Astrocyte (in vitro differentiated cells and primary cell): ENCODE measurements at regions not wholly inside any gene's neighbourhood (a gene's known extent, or its start where the extent isn't known, plus 50 kb on each side); places are given as distances from the start of the nearest gene placed in this dataset.

ENCODE experiments used
- DNase-seq: peaks from one replicate; pipeline ENCODE4 v3.0.0-alpha.2; 2010; ENCODE audit warnings: low read depth
- FAIRE-seq: peaks from 2 replicates; lab custom pipeline; 2011; peaks lifted over from hg19 to GRCh38; lab: Jason Lieb, UNC
- H2AFZ ChIP-seq: 2 replicates; pipeline ENCODE4 v1.6.0; 2012; ENCODE audit warnings: low read depth, low read length, inconsistent platforms
- H3K27ac ChIP-seq: 2 replicates; pipeline ENCODE4 v1.5.1; 2011; ENCODE audit warnings: low read depth, low read length, inconsistent platforms
- H3K27me3 ChIP-seq: 2 replicates; pipeline ENCODE4 v1.6.0; 2011; ENCODE audit warnings: low read length, inconsistent platforms; ENCODE audit not compliant: insufficient read depth
- H3K36me3 ChIP-seq: 2 replicates; pipeline ENCODE4 v1.5.1; 2011; ENCODE audit warnings: low read length, inconsistent platforms; ENCODE audit not compliant: insufficient read depth
- H3K4me1 ChIP-seq: 2 replicates; pipeline ENCODE4 v1.5.1; 2011; ENCODE audit warnings: low read length, inconsistent platforms; ENCODE audit not compliant: insufficient read depth
- H3K4me2 ChIP-seq: 2 replicates; pipeline ENCODE4 v1.6.0; 2012; ENCODE audit warnings: low read length, inconsistent platforms
- H3K4me3 ChIP-seq: 2 replicates; pipeline ENCODE4 v1.5.1; 2011; ENCODE audit warnings: low read depth, mild to moderate bottlenecking, low read length, inconsistent platforms; ENCODE audit not compliant: insufficient read depth
- H3K79me2 ChIP-seq: 2 replicates; pipeline ENCODE4 v1.6.0; 2012; ENCODE audit warnings: mild to moderate bottlenecking, low read length, inconsistent platforms; ENCODE audit not compliant: insufficient read depth
- H3K9ac ChIP-seq: 2 replicates; pipeline ENCODE4 v1.6.0; 2012; ENCODE audit warnings: mild to moderate bottlenecking, low read length, inconsistent platforms
- H3K9me3 ChIP-seq: 2 replicates; pipeline ENCODE4 v1.5.1; 2012; ENCODE audit warnings: low read depth, mild to moderate bottlenecking, low read length, inconsistent platforms; ENCODE audit not compliant: insufficient read depth
- H4K20me1 ChIP-seq: 2 replicates; pipeline ENCODE4 v1.6.0; 2012; ENCODE audit warnings: low read length, inconsistent platforms; ENCODE audit not compliant: insufficient read depth
- H3K27ac Mint-ChIP-seq: one replicate; pipeline ENCODE4 v1.8.0; 2021; ENCODE audit warnings: mild to moderate bottlenecking, mixed read lengths; ENCODE audit not compliant: unreplicated experiment
- H3K27me3 Mint-ChIP-seq: one replicate; pipeline ENCODE4 v1.8.0; 2021; ENCODE audit warnings: low read depth, mixed read lengths; ENCODE audit not compliant: unreplicated experiment
- H3K36me3 Mint-ChIP-seq: one replicate; pipeline ENCODE4 v1.8.0; 2021; ENCODE audit warnings: low read depth, mixed read lengths; ENCODE audit not compliant: unreplicated experiment
- H3K4me1 Mint-ChIP-seq: one replicate; pipeline ENCODE4 v1.8.0; 2021; ENCODE audit warnings: low read depth, mixed read lengths; ENCODE audit not compliant: unreplicated experiment
- H3K4me3 Mint-ChIP-seq: one replicate; pipeline ENCODE4 v1.8.0; 2021; ENCODE audit warnings: mild to moderate bottlenecking, moderate library complexity, mixed read lengths; ENCODE audit not compliant: unreplicated experiment
- H3K9me3 Mint-ChIP-seq: one replicate; pipeline ENCODE4 v1.8.0; 2021; ENCODE audit warnings: mild to moderate bottlenecking, mixed read lengths; ENCODE audit not compliant: unreplicated experiment
- CTCF ChIP-seq: IDR thresholded peaks from 2 replicates; pipeline ENCODE4 v1.5.1; 2011; ENCODE audit warnings: low read depth, mild to moderate bottlenecking, inconsistent platforms, low read length, moderate library complexity; ENCODE audit not compliant: insufficient read depth
- EZH2 ChIP-seq: IDR thresholded peaks from 2 replicates; pipeline ENCODE4 v1.6.1; 2012; ENCODE audit warnings: mild to moderate bottlenecking, low read length, inconsistent platforms; ENCODE audit not compliant: insufficient read depth

GRCh38 chr14:95808371-95808770, 68.3 kb upstream of the TUNAR start:
- H3K4me3 Mint-ChIP-seq: no peak overlapping the region
- Histone ChIP-seq H3K4me2 (no peak overlapping the region), H3K27ac (no peak overlapping the region), H3K9ac (no peak overlapping the region), H3K4me3 (no peak overlapping the region), H3K27me3 (no peaks in the 10 kb centered on the region), H3K4me1 (no peaks in the 10 kb centered on the region), H2AFZ (no peak overlapping the region), H4K20me1 (no peaks in the 10 kb centered on the region), H3K79me2 (no peaks in the 10 kb centered on the region), H3K9me3 (peaks cover 4% of the 10 kb centered on the region), H3K36me3 (no peaks in the 10 kb centered on the region)
- peaks cover 13% of the 10 kb centered on the region for H3K9me3 Mint-ChIP-seq
- H3K27ac Mint-ChIP-seq: no peak overlapping the region
- FAIRE-seq (no peak), DNase-seq (no peak)
- H3K27me3 Mint-ChIP-seq: peaks cover 38% of the 10 kb centered on the region
- no peaks in the 10 kb centered on the region for H3K36me3 Mint-ChIP-seq
- no peak for TF ChIP-seq EZH2
- no peaks in the 10 kb centered on the region for H3K4me1 Mint-ChIP-seq

- H3K27me3 ChIP-seq: no peaks in the 10 kb centered on the region
- Mint-ChIP-seq H3K4me3 (no peak overlapping the region), H3K4me1 (no peaks in the 10 kb centered on the region), H3K27me3 (peaks cover 32% of the 10 kb centered on the region), H3K9me3 (peaks cover 2% of the 10 kb centered on the region), H3K36me3 (no peaks in the 10 kb centered on the region), H3K27ac (no peak overlapping the region)
- no peaks in the 10 kb centered on the region for H3K36me3 ChIP-seq
- H3K9ac ChIP-seq: no peak overlapping the region
- no peaks in the 10 kb centered on the region for H4K20me1 ChIP-seq
- H3K4me2 ChIP-seq: no peak overlapping the region
- no peaks in the 10 kb centered on the region for H3K79me2 ChIP-seq
- H3K4me1 ChIP-seq: no peaks in the 10 kb centered on the region
- no peaks in the 10 kb centered on the region for H3K9me3 ChIP-seq
- H3K27ac ChIP-seq: no peak overlapping the region
- TF ChIP-seq EZH2 (no peak), CTCF (no peak)
- no peak overlapping the region for H3K4me3 ChIP-seq
- DNase-seq (no peak), FAIRE-seq (no peak)
- no peak overlapping the region for H2AFZ ChIP-seq
Observed at GRCh38 chr14:95796788-95797187, 79.8 kb upstream of the TUNAR start.

DNA sequence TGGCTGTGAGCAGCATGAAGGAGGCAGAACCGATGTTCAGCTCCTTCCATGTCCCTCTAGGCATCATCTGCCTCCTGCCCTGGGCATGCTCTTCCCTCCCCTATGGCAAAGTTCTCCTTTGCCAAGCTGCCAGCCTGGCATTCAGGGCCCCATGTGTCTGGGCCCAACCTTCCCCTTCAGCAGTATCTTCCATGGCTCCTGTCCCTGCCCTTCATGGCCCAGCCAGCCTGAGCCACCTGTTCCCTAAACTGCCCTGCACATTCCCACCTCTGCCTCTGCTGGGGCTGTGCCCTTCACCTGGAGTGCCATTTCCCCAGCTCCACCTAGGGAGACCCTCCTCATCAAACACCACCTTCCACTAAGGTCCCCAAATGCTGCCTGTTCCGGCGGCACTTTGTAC, 74.0 kb upstream of the TCL1A start:
- no peak overlapping the region for H3K4me3 ChIP-seq
- Mint-ChIP-seq H3K4me1 (no peaks in the 10 kb centered on the region), H3K27me3 (peaks cover 57% of the 10 kb centered on the region), H3K36me3 (no peaks in the 10 kb centered on the region), H3K4me3 (no peak overlapping the region), H3K9me3 (peaks cover 2% of the 10 kb centered on the region), H3K27ac (no peak overlapping the region)
- H3K27ac ChIP-seq: no peak overlapping the region
- TF ChIP-seq CTCF (no peak), EZH2 (no peak)
- DNase-seq (no peak), FAIRE-seq (no peak)
- H4K20me1 ChIP-seq: no peaks in the 10 kb centered on the region
- no peak overlapping the region for H3K4me2 ChIP-seq
- H3K27me3 ChIP-seq: no peaks in the 10 kb centered on the region
- H3K9ac ChIP-seq: no peak overlapping the region
- H2AFZ ChIP-seq: no peak overlapping the region
- H3K79me2 ChIP-seq: no peaks in the 10 kb centered on the region
- no peaks in the 10 kb centered on the region for H3K36me3 ChIP-seq
- H3K4me1 ChIP-seq: no peaks in the 10 kb centered on the region
- peaks cover 3% of the 10 kb centered on the region for H3K9me3 ChIP-seq
